ENCODE measurements at regions not wholly inside any gene's neighbourhood (a gene's known extent, or its start where the extent isn't known, plus 50 kb on each side); places are given as distances from the start of the nearest gene placed in this dataset.

DNA sequence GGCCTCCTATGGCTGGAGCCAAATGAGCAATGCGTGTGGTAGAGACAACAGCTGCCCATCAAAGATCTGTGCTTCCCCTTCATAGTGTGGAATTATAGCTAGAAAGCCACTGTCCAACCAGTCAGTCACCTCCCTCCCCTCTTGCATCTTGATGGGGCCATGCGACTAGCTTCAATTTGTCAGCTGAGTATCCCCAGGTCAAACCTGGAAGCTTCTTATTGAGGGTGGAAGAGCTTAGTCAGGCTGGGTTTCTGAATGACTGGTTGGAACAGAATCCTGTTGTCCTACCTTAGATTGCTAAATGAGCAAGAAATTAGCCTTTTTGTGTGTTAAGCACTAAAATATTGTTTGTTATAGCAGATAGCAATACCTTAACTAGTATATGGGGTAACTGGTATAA lies 625.4 kb downstream of the PTPRC start:
- Histone ChIP-seq H3K4me1 (no peaks in the 10 kb centered on the region), H3K27ac (replicated peaks in 1 of 4) (no peak overlapping the region), H3K4me3 (no peak overlapping the region), H3K27me3 (no peaks in the 10 kb centered on the region), H3K9me3 (no peaks in the 10 kb centered on the region), H3K36me3 (no peaks in the 10 kb centered on the region)
- no peak for DNase-seq (ENCODE audit: extremely low spot score)
- no peak for TF ChIP-seq EP300 (IDR thresholded peaks at IDR 0.05)
- TF ChIP-seq, protein P1, sequence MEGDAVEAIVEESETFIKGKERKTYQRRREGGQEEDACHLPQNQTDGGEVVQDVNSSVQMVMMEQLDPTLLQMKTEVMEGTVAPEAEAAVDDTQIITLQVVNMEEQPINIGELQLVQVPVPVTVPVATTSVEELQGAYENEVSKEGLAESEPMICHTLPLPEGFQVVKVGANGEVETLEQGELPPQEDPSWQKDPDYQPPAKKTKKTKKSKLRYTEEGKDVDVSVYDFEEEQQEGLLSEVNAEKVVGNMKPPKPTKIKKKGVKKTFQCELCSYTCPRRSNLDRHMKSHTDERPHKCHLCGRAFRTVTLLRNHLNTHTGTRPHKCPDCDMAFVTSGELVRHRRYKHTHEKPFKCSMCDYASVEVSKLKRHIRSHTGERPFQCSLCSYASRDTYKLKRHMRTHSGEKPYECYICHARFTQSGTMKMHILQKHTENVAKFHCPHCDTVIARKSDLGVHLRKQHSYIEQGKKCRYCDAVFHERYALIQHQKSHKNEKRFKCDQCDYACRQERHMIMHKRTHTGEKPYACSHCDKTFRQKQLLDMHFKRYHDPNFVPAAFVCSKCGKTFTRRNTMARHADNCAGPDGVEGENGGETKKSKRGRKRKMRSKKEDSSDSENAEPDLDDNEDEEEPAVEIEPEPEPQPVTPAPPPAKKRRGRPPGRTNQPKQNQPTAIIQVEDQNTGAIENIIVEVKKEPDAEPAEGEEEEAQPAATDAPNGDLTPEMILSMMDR (IDR thresholded peaks at IDR 0.05), result no peak
- TF ChIP-seq POLR2A (IDR thresholded peaks at IDR 0.05; ENCODE audit: low read depth), result no peak
- no peak for TF ChIP-seq POLR2AphosphoS5 (IDR thresholded peaks at IDR 0.05)
- WGBS, result 94% methylated on average over 2 of the region's 2 CpGs
- intact Hi-C loops (cut with DNase I), result no loop called here

DNA sequence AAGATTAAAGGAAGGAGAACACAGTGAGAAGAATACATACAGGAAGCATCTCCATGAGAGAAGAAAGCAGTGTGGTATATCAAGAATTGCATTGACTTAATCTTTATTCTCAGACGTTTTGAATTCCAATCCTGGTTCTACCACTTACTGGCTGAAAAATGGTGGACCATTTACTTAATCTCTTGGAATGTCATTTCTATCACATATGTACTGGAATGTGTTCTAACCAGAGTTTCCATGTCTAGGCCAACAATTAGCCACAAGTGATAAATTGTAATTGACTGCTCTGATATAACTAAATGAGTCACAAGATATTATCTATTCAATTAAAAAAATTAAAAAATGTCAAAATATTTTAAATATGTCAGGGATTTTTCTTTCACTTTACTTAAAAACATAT lies 626.1 kb downstream of the PTPRC start:
- Histone ChIP-seq H3K27me3 (no peaks in the 10 kb centered on the region), H3K9me3 (no peaks in the 10 kb centered on the region), H3K27ac (replicated peaks in 1 of 4) (no peak overlapping the region), H3K36me3 (no peaks in the 10 kb centered on the region), H3K4me1 (no peaks in the 10 kb centered on the region), H3K4me3 (no peak overlapping the region)
- intact Hi-C loops (cut with DNase I), result no loop called here
- TF ChIP-seq, protein P1 (IDR thresholded peaks at IDR 0.05), result no peak
- TF ChIP-seq EP300 (IDR thresholded peaks at IDR 0.05) (no peak), POLR2AphosphoS5 (IDR thresholded peaks at IDR 0.05) (no peak), POLR2A (IDR thresholded peaks at IDR 0.05; ENCODE audit: low read depth) (no peak)
- WGBS, result 76% methylated on average over 1 of the region's 1 CpG
- DNase-seq (ENCODE audit: extremely low spot score), result no peak

DNA sequence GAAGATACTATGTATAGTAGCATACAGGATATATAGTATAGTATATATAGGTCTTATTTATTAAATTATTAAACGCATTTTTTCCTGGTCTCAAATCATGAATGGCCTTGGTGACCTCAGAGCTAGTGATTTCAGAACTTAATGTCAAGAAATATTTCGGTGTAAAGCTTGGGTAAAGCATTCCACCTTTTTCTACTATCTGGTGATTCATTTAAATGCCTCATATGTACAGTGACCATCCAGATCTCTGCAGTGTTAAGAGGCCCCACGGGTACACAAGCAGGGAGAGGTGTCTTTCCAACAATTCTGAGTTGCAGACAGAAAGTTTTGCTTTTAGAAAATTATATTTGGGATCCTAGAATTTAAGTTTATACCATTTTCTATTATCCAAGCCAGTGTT lies 626.5 kb downstream of the PTPRC start:
- intact Hi-C loops (cut with DNase I), result no loop called here
- Histone ChIP-seq H3K27me3 (no peaks in the 10 kb centered on the region), H3K27ac (replicated peaks in 1 of 4) (no peak overlapping the region), H3K4me3 (no peak overlapping the region), H3K9me3 (no peaks in the 10 kb centered on the region), H3K4me1 (no peaks in the 10 kb centered on the region), H3K36me3 (no peaks in the 10 kb centered on the region)
- no peak for TF ChIP-seq POLR2AphosphoS5 (IDR thresholded peaks at IDR 0.05)
- TF ChIP-seq EP300 (IDR thresholded peaks at IDR 0.05), result no peak
- no peak for TF ChIP-seq POLR2A (IDR thresholded peaks at IDR 0.05; ENCODE audit: low read depth)
- TF ChIP-seq, protein P1 (IDR thresholded peaks at IDR 0.05), result no peak
- DNase-seq (ENCODE audit: extremely low spot score), result no peak
- 82% methylated on average over 3 of the region's 3 CpGs for WGBS

DNA sequence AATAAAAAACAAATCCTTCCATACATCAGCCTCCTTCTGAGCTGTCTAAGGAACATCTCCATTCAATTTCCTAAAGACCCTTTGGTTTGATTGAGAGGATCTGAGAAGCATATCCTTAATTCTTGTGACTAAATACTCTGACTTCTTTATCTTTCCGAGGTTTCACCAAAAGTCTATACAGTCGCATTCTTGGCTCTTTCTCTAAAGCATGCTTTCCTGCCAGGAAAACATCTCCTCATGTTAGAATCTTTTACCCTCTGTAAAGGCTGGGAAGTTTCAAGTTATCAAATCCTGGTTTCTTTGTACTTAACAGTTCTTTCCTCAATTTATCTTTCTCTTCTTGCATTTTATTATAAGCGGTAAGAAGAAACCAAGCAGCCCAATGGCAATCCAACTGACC lies 630.4 kb downstream of the PTPRC start:
- intact Hi-C loops (cut with DNase I), result no loop called here
- Histone ChIP-seq H3K27ac (replicated peaks in 1 of 4) (no peak overlapping the region), H3K4me1 (peaks cover 0 to 3% (median 0%) of the 10 kb centered on the region in 4 donors), H3K36me3 (no peaks in the 10 kb centered on the region), H3K9me3 (no peaks in the 10 kb centered on the region), H3K4me3 (no peak overlapping the region), H3K27me3 (no peaks in the 10 kb centered on the region)
- TF ChIP-seq EP300 (IDR thresholded peaks at IDR 0.05) (no peak), POLR2A (IDR thresholded peaks at IDR 0.05; ENCODE audit: low read depth) (no peak), POLR2AphosphoS5 (IDR thresholded peaks at IDR 0.05) (no peak)
- TF ChIP-seq, protein P1 (IDR thresholded peaks at IDR 0.05), result no peak
- DNase-seq (ENCODE audit: extremely low spot score), result no peak
- 68% methylated on average over 3 of the region's 3 CpGs for WGBS

DNA sequence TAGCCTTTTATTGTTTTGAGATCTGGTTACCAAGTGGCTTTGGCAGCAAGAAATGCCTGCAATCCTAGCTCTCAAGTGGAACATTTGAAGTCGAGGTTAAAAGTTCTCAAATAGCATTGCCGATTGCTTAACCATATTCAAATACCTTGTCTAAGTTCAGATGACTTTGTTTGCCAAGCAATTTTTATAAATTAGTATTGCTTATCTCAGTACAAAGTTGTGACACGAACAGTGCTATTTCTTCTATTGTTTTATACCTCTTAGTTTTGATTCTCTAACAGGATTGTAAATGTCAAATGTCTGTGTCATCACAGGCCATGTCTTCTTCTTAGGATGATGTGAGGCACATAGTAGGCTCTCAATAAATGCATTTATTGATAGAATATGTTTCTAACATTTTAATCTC lies 633.3 kb downstream of the PTPRC start:
- Histone ChIP-seq H3K36me3 (no peaks in the 10 kb centered on the region), H3K4me1 (peaks cover 0 to 3% (median 0%) of the 10 kb centered on the region in 4 donors), H3K4me3 (no peak overlapping the region), H3K27me3 (no peaks in the 10 kb centered on the region), H3K9me3 (no peaks in the 10 kb centered on the region), H3K27ac (replicated peaks in 1 of 4) (no peak overlapping the region)
- 61% methylated on average over 3 of the region's 3 CpGs for WGBS
- DNase-seq (ENCODE audit: extremely low spot score), result no peak
- intact Hi-C loops (cut with DNase I), result no loop called here
- TF ChIP-seq POLR2A (IDR thresholded peaks at IDR 0.05; ENCODE audit: low read depth) (no peak), POLR2AphosphoS5 (IDR thresholded peaks at IDR 0.05) (no peak), EP300 (IDR thresholded peaks at IDR 0.05) (no peak)
- TF ChIP-seq, protein P1 (IDR thresholded peaks at IDR 0.05), result no peak
